ENCODE measurements at regions not wholly inside any gene's neighbourhood (a gene's known extent, or its start where the extent isn't known, plus 50 kb on each side); places are given as distances from the start of the nearest gene placed in this dataset.

GRCh38 chr1:222909586-222909985 is 94.7 kb downstream of the DISP1 start:
- TF ChIP-seq POLR2AphosphoS5 (IDR thresholded peaks at IDR 0.05) (no peak), CTCF (IDR thresholded peaks at IDR 0.05) (no peak)
